GM21447 (cell line): ENCODE measurements at regions not wholly inside any gene's neighbourhood (a gene's known extent, or its start where the extent isn't known, plus 50 kb on each side); places are given as distances from the start of the nearest gene placed in this dataset.

Experiments
- ATAC-seq: cut with Tn5 transposase; IDR thresholded peaks from one replicate; pipeline ENCODE4 v1.9.1; 2021; ENCODE audit not compliant: unreplicated experiment

DNA sequence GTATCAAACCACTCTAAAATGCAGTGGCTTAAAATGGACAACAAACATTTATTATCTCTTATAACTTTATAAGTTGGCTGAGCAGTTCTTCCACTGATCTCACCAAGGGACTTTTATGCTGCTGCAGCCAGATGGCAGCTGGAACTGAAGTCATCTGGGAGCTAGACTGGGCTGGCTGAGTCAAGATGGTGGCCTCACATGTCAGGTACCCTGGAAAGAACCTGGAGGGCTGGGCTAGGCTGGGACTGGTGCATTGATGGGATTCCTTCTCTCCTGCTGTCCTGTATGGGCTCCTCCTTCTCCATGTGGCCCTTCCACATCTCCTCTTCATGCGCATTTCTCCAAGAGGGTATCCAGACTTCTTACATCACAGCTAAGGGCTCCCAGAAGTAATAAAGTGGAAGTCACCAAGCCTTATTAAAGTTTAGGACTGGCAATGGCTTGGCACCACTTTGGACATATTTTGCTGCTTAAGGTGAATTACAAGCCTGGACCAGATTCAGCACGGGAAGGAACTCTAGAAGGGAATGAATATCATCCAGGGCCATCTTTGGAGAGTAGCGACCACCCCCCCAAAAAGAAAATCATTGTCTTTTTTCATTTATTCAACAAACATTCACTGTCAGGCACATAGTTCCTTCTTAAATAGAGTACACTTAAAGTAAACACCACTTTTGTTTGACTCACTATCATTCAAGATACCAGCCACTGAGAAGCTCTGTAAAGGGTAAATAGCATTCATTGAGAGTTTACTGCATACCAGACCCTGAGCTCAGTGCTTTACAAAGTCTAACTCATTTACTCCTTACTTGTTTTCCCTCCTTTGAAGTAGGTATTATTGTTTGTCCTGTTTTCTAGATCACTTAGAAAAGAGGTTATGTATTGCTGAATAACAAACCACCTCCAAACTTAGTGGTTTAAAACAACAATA lies 138.0 kb downstream of the ZFP36L2 start:
- ATAC-seq = no peak

DNA sequence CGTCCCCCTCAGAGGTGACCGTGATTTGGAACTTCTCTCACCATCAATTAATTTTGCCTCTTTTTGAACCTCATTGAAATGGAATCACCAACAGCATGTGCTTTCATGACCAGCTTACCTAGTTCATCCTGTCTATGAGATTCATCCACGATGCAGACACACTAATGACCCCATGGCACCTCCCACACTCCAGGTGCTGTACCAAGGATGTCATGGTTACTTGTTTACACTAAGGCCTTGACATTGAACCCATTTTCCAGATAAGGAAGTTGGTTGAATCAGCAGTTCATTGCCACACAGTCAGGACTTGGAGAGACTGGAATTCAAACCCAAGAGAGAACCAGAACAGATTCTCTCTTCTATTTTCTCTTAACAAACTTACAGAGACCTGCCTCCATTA lies 139.0 kb downstream of the ZFP36L2 start:
- no peak for ATAC-seq

DNA sequence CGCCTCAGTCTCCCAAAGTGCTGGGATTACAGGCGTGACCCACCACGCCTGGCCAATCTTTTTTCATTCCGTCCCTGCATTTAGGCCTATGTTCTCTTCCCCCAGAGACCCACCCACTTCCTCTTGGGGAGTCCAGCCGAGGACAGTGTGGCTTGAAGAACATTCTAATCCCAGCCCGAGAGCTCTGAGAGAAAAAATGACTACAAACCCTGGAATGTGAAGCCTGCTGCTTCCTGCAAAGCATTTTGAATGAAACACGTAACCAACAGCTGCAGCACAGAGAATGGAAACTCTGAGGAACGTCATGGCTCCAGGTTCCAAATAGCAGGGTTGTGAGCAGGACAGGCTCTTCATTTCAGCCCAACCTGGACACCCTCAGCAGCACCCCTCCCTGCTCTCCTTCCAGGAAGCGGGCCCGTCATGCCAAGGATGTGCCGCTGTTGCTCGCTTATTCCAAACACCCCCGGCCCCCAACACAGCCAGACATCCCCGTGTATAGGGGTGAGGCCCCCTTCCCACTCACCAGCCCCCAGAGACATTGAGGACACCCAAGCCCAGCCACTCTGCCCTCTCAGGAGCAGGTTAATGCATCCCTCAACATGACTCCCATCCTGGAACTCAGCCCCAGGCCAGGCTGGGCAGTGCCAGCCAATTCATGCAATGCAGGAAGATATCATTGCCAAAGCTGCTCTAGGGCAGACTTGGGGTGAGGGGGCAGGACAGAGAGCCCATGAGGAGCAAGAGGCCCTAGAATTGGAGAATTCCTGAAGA lies 139.8 kb downstream of the ZFP36L2 start:
- no peak for ATAC-seq

- ATAC-seq = no peak
These were observed 140.5 kb downstream of the ZFP36L2 start for GRCh38 chr2:43085929-43086328.

DNA sequence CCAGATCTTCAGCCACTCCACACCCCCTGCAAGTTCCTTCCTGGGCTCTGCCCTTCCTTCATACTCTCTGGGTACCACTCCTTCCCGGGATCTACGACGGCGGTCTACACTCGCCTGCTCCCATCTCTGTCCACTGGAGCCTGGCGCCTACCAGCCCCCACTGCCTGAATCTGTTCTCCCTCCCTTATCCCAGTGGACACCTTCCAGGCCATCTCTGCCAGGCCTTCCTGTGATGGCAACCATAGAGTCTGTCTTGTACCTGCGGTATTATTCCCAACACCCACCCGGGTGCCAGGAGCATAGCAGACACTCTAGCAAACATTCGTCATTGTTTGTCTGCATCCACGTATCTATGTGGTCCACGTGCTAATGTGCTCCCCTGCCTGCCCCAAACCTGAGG lies 140.9 kb downstream of the ZFP36L2 start:
- no peak for ATAC-seq

- no peak for ATAC-seq
These were observed 141.7 kb downstream of the ZFP36L2 start for GRCh38 chr2:43084699-43085091.

DNA sequence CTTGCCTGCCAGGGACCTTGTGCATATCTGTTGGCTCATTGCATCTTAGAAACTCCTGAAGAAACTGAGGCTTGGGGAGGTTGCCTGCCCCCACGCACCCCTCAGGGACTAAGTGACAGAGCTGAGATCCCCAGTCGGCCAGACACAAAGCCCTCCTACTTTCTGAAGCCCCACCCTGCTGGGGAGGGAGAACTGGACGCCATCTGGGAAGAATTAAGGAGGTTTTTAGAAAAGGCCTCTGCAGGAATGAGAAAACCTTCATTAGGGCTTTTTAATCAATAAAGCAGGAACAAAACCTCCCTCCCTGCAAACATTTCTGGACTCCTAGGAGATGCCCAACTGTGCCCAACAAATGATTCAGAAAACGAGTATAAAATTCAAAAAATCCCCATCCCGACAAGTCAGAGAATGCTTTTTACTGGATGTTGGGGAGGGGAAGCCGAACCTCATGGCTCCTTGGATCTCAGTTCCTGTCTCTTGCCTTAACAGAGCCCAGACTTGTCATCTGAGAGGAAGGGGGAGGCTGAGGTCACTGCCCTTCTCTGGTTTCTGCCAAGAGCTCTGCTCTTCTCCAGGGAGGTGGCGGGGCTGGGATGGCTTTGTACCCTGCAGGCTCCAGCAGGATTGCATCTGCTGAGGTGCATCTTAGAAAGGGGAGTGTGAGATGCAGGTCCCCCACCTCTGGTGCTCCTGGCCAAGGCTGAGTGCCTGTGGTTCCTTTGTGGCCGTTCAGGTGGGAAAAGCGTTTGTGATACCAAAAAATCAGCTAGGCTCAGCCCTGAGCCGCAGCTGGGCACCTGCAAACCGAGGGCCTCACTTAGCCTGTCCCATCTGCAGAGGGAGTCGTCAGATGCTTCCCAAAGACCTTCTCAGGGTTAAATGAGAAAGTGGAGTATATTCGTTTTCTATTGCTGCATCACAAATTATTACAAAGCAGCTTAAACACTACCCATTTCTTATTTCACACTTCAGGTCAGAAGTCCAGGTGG lies 142.4 kb downstream of the ZFP36L2 start:
- ATAC-seq = no peak

DNA sequence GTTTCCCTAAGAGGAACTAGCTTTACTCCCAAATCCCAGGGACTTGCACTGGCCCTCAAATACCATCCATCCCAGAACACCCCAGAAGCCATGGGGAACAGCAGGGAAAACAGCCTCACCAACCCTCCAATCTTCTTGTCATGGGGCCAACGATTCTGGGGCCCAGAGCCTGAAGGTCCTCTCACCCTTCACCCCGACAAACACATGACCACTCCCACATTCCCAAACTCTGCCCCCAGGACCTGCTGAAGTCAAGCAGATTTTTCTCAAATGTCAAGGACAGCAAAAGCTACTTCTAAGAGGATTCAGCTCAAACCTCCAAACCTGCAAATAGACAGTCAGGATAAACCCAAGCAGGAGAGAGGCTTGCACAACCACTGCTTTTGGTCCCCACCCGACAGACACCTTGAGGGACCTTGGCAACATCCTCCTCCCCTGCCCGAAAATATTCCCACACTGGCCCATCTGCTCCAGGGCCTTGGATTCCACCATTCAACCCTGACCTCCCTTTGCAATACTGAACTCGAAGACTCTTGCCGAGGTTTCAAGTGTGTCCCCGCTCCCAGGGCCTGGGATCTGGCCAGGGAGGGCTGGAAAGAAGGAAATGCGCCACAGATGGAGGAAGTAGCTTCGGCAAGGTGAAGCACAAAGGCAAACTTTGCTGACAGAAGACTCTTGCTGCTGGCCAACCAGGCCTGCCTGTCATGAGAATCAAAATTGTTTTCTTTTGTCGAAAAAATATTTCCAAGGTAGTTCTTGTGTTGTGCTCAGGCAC lies 143.3 kb downstream of the ZFP36L2 start:
- ATAC-seq = no peak

DNA sequence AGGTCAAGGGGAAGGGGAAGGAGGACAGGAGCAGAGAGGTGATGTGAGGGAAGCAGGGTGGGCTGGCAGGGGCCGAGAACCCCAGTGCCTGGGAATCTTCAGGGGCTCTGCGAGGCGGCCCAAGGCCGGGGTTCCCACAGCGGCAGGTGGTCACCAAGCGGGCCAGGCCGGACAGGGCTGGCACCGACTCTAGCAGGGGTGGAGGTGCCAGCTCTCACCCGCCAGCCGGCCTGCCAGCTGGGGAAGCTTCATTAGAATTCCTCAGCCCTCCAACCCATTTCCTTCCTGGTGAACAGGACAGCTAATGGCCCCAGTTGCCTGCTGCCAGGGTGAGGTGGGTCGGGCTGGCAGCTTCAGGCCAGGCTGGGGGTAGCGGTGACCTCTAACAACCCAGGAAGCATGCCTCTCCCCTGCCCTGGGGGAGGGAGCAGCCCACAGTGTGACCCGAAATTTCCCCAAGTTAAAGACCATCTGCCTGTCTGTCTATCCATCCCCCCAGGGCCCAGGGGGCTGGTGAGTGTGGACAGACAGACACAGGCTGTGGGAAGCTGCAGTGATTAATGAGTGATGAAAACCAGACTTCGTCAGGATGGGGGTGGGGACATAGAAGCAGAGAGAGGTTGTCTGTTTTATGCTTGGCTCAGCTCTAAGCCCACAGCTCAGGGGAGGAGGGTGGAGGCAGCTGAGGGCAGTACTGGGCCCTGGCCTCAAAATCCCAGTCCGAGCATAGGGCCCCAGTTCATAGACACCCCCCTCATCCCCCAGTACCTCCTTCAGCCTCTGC lies 144.1 kb downstream of the ZFP36L2 start:
- no peak for ATAC-seq

- no peak for ATAC-seq
These were observed 145.2 kb downstream of the ZFP36L2 start for GRCh38 chr2:43081131-43081765.

- ATAC-seq = no peak
These were observed 145.8 kb downstream of the ZFP36L2 start for GRCh38 chr2:43080571-43081021.

DNA sequence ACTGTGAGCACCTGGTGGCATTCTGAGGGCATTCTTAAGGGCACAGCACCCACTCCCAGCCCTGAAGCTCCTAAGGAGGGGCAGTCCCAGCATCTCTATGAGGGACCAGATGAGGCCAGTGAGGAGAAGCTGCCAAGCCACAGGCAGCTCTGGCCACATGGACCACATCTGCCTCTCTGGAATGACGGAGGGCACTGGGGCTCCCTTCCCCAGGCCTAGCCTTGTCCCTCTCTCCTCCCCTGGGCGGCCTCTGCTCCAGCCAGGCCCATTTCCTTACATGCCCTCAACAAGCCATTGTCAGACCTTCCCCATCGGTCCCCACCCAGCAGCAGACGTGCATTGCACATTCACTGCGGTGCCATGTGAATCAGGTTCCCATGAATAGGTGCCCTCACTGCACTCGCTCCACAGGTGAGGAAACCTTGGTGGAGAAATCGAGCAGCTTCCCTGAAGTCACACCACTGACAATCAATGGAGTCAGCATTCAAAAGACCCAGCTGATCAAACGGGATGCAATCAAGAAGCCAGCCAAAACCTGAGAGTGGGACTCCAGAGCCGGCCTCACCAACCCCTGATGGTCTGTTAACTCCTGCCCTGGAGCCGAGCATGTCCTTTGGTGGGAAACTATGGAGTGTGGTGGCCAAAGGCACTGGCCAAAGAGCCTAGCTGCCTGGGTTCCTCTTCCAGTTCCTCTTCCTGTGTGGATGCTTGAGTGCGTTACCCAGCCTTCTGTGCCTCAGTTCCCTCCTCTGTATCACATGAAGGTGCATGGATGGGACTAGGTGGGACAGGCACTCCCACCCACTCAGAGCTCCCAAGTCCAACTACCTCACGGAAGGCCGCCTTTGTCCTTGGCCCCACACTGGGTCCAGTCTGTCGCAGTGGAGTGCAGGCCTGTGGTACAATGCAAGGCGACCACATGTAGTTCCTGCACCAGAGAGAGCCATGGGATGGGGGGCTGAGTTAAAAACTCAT lies 147.3 kb downstream of the ZFP36L2 start:
- no peak for ATAC-seq

DNA sequence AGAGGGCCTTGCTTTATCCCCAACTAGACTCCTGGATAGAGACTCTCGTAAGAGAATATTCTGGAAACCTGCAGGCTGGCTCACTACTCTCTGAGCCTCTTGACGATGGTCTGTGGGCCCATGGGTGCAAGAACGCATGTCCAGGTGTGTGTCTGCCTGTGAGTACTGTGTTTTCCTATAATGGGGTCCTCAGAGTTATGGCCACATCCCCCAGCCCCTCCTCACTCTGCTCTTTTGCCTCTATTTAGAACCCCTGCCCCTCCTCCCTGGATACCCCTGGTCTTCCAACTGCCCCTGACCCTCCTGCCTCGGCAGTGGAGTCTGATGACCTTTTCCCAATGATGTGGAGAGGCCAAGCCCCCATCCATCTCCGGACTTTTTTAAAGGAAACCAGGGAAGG lies 148.1 kb downstream of the ZFP36L2 start:
- ATAC-seq = no peak

DNA sequence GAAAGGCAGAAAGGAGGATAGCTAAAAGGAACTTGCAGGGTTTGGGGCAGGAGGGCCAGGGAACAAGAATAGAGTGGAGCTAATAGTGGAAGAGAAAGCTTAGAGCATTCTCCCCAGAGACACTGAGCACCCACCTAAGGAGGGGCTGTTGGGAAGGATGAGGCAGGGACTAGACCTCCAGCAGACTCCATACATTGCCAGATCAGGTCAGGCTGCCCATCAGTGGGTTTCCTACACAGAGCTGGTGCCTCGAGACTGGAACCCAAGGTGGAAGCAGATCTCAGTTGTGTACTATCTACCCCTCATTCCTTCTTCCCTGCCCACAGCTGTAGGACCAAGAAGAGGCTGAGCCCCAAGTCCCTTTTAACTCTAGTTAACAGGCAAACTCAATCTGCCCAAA lies 148.5 kb downstream of the ZFP36L2 start:
- no peak for ATAC-seq

DNA sequence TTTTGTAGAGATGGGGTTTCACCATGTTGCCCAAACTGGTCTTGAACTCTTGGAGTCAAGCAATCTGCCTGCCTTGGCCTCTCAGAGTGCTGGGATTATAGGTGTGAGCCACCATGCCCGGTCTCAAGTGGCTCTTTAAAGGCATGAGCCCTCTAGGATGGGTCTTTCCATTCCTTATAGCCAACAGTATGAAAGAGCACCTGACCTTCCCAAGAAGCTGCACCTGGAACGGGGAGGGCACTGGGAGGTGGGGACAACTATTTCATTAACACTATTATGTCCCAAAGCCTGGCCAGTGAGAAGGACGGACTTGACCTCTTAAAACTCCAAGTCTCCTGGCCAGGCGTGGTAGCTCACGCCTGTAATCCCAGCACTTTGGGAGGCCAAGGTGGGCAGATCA lies 149.7 kb downstream of the ZFP36L2 start:
- ATAC-seq = no peak

GRCh38 chr2:43075811-43076585 lies 150.4 kb downstream of the ZFP36L2 start:
- ATAC-seq = no peak

DNA sequence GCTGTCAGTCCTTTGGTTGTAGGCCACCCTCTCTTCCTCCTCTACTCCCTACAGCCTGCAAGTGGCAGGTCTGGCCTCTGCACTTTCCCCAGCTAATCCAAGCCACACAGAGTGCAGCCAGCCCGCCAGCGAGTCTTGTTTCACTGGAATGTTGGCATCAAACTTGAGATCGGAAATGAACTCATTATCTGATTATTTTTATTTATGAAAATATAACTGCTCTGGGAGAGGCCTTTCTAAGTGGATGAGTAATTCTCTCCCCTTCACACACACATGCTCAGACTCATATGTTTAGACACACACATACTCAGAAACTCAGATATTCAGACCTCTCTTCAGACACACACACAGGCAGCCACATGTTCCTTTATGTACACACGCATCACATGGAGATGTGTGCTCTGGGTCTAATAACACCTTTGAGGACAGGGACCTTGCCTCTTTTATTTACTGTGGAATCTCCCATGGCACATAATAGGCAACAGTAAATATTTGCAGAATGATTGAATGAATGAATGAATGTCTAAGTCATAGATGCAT lies 151.3 kb downstream of the ZFP36L2 start:
- no peak for ATAC-seq
